GM18505 (cell line): ENCODE measurements at regions not wholly inside any gene's neighbourhood (a gene's known extent, or its start where the extent isn't known, plus 50 kb on each side); places are given as distances from the start of the nearest gene placed in this dataset.

Experiments used
- ATAC-seq: cut with Tn5 transposase; IDR thresholded peaks from one replicate; pipeline ENCODE4 v1.9.1; 2021; ENCODE audit not compliant: unreplicated experiment
- POLR2A ChIP-seq: IDR thresholded peaks from 4 replicates; pipeline ENCODE4 v1.6.1; 2011; ENCODE audit warnings: borderline replicate concordance; ENCODE audit not compliant: insufficient read depth, insufficient read length; ENCODE audit errors: extremely low read depth

DNA sequence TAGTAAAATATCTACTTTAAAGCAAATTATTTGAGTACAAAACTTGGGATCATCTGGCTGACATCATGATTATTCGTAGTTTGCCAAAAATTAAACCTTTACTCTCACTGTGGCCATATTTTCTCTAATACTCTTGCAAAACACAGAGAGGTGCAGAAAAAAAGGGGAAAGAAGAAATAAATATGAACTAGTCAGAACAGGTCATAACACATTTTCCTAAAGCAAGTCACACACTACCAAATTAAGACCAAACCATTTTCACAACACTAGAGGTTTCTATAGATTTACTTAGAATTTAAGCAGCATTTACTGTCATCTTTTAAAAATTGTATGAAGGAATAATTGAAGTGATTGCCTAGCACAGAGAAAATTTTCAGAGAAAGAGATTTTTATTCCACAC, 726.1 kb downstream of the SORCS1 start:
- ATAC-seq: no peak
- TF ChIP-seq POLR2A: no peak

DNA sequence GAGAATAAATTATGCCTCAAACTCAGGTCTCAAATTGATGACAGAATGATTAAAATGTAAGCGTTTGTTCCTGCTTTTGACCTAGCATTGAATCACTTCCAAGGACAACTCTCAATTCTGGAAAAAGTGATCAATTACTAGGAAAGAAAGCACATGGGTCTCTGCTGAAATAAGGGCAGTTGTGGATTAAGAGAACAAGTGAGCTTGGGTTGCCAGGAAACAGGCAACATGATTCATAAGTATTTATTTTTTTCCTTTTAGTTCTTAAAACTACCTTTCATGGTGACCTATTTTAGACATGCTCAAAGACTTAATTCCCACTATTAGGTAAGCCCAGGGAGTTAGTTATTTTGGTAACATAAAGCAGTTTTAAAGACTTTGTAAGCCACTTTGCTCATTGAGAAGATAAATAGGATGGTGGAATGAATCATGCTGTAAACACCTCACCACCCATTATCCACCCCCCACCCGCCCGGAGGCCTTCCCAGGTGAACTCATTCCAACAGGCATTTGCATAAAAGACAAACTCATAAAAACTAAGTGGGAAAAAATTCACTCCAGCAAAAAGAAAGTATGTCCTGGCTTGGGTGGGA, 728.3 kb downstream of the SORCS1 start:
- TF ChIP-seq POLR2A: no peak
- ATAC-seq: no peak

DNA sequence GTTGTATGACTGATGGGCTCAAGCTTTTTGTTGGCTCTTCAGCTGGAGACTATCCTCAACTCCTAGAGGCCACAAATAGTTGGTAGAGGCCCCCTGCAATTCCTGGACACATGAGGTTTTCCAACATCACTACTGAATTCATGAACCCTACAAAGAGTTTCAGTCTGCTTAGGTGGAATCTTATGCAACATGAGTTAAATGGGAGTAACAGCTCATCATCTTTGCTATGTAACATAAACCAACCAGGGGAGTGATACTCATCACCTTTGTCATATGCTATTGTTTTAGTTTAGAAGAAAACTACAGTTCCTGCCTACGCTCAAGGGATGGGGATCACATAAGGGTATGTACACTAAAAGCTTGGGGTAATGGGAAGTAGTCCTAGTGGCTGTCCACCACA, 729.4 kb downstream of the SORCS1 start:
- no peak for ATAC-seq
- TF ChIP-seq POLR2A: no peak

DNA sequence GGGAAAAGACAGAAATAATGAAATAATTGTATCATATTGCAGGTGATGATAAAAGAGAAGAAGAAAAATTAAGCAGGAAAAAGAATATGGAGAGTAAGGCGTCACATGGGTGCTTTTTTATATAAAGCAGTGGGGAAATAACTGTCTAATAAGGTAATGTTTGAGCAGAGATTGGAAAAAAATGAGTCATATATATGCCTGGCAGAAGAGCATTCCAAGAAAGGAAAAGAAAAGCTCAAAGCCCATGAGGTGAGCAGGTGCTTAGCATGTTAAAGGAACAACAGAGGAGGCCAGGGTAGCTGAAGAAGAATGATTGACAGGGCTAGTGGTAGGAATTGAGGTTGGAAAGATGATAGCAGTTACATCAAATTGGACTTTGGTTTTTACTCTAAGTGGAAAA, 739.5 kb downstream of the SORCS1 start:
- no peak for TF ChIP-seq POLR2A
- no peak for ATAC-seq

DNA sequence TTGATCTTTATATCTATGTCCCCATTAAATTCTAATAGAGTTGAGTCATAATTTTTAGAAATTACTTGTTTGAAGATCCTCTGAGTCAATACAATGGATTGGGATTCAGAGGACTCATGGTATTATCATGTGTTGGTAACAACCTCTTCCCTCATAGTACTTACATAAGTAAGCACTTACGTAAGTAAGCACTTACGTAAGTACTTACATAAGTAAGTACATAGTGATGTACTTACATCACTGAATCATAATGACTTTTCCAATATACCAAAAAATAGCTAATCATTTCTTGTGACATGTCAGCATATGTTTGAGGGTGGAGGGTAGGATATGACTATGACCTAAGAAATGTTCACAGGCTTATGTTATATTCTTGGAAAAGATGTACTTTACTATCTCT, 740.5 kb downstream of the SORCS1 start:
- ATAC-seq: no peak
- no peak for TF ChIP-seq POLR2A

DNA sequence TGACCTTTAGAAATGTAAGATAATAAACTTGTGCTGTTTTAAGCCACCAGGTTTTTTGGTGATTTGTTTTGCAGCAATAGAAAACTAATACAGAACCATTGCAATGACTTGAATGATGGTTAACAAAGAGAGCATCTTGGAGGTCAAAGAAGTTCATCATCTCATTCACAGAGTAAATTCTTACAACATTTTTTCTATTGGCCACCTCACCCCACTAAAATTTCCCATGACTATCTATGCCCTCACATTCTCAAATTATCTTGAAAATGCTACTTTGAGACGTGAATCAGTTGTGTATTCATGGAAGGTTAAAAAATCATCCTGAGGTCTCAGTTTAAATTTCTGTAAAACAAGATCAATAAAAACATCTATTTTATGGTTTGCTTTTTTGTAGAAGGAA, 754.2 kb downstream of the SORCS1 start:
- TF ChIP-seq POLR2A: no peak
- no peak for ATAC-seq

DNA sequence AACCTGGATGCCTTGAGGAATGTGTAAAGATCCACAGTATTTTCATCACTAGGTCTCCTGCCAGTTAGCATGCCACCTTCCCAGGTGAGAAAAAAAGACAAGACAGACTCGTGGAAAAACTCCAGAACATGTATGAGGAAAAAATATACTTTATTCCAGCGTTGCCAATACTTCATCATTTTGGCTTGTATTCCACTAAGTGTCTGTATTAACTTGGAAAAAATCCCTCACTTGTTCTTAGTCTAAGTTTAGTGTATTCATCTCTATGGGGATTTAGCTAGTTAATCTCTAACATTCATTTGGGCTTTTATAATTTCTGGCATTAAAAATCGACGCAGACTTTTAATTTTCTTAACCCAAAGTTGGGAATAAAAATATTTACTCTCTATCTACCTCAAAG, 759.4 kb downstream of the SORCS1 start:
- no peak for TF ChIP-seq POLR2A

DNA sequence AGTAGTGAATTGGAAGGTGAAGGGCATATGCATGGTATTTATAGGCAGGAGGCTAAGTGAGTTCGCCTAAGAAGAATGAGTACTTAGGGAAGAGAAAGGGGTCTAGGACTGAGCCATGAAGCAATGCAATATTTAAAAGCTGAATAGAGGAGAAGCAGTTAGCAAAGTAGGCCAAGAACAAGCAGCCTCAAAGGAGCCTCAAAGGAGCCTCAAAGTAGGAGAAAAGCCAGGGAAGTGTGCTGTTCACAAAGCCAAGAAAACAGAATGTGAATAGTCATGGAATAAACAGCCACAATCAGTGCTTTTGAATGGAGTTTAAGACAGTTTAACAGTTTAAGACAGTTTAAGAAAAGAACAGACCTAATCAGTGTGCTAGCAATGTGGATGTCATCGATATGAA, 762.0 kb downstream of the SORCS1 start:
- TF ChIP-seq POLR2A: no peak
- no peak for ATAC-seq

More for the DNA sequence above, 759.4 kb downstream of the SORCS1 start:
- no peak for ATAC-seq

DNA sequence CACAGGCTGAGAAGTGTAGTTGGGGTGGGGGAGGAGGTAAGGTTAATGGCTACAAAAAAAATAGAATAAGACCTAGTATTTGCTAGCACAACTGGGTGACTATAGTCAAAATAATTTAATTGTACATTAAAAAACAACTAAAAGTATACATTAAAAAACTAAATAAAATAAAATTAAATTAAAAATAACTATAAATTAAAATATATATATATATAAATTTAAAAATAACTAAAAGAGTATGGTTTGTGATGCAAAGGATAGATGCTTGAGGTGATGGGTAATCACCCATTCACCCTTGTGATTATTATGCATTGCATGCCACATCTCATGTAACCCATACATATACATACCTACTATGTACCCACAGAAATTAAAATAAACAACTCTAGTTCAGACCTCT, 762.5 kb downstream of the SORCS1 start:
- ATAC-seq: no peak
- no peak for TF ChIP-seq POLR2A

DNA sequence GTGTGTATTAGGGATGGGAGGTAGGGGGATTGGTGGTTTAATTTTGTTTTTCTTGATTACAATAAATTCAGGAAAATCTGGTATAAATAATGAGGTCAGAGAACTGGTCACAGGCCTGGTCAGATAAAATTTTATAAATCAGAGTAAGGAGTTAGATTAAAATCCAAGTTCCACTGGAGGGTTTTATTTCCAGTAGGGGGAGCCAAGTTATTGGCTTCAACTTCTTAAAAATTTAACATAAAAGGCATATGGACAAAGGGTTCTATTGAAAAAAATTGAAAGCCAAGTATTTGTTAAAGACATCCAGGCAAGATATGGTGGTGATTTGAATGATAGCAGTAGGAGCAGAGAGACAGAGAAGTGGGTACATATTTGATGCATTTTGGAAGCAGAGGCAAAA, 763.3 kb downstream of the SORCS1 start:
- no peak for ATAC-seq
- no peak for TF ChIP-seq POLR2A

DNA sequence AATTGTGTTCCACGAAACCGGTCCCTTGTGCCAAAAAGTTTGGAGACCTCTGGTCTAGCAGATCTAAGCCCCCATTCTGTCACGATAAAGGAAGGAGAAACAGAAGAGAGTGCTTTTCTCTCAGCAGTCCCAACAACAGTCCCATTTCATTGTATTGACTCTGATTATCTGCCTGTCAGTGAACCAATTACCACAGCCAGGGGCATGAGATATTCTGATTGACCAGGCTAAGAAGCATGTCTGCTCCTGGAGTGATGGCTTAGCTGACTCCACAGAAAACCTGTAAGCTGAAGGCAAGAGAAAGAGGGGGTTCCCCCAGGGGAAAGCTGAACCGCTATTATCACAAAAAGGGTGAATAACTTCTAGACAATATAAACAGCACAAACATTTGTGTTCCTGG, 765.4 kb downstream of the SORCS1 start:
- no peak for TF ChIP-seq POLR2A
- no peak for ATAC-seq

DNA sequence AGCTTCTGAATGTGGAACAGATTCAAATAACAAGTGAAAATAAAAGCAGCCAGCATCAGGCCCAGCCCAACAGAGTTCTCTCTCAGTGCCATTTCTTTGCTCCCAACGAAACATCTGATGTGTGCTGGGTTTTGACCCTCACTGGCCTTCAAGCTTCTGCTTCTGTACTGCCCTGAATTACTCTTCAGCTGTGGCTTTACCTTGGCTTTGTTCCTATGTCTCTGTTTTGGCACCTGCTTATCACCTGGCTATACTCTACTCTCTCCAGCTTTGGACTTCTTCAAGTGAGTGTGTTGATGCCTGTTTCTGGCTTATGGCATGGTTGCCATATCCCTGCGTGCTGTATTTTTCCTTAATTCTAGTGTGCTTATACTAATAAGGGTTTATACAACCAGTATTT, 768.3 kb downstream of the SORCS1 start:
- no peak for ATAC-seq
- TF ChIP-seq POLR2A: no peak

DNA sequence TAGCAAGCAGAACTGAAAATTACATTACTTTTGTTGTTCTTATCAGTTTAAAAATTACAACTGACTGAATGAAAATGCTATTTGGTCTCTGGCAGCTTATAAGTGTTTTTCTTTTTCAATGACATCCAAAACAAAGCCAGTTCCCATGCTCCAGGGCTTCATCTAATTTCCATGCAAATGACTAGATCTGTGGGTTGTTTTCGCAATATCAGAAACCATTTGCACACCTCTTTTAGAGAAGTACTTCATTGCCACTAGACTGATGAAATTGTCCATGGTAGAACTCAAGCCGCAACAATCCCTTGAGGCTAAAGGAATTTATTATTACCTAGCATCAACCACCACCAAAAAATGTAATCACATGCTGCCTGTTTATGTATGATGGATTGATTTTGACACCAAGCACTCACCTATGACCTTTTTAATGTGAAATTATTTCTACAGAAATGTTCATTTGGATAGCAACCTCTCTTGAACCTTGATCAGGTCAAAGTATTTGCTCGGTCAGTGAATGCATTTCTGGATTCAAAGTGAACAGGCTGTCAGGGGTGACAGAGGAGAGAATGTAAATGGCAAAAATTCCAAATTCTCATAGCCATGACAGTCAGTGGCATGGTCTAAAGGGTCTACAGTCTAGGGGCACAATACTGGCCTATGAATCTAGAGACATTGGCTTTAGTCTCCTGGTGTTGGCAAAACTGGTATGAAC, 769.3 kb downstream of the SORCS1 start:
- TF ChIP-seq POLR2A: no peak
- no peak for ATAC-seq

DNA sequence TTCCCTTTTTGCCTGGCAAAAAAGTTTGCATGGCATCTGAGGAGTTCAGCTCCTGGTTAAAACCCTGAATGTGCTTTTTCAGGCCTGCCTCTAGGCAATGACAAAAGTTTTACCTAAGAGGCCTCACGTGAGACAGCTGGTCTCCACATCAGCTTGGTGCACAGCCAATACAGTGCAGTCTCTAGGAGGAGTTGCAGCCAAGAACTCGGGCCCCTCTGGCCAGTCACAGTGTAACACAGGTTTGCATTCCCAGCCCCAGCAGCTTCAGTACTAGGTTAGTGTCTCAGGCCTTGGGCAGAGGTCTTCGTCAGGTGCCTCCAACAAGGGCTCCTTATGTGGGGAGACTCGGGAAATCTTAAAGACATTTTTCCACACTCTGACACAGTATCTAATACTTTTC, 771.7 kb downstream of the SORCS1 start:
- ATAC-seq: no peak
- TF ChIP-seq POLR2A: no peak
